ENCODE measurements at regions not wholly inside any gene's neighbourhood (a gene's known extent, or its start where the extent isn't known, plus 50 kb on each side); places are given as distances from the start of the nearest gene placed in this dataset.

- DNase-seq: no peak
These were observed 1030.9 kb downstream of the NAALADL2 start for GRCh38 chr3:175890066-175890465.

DNA sequence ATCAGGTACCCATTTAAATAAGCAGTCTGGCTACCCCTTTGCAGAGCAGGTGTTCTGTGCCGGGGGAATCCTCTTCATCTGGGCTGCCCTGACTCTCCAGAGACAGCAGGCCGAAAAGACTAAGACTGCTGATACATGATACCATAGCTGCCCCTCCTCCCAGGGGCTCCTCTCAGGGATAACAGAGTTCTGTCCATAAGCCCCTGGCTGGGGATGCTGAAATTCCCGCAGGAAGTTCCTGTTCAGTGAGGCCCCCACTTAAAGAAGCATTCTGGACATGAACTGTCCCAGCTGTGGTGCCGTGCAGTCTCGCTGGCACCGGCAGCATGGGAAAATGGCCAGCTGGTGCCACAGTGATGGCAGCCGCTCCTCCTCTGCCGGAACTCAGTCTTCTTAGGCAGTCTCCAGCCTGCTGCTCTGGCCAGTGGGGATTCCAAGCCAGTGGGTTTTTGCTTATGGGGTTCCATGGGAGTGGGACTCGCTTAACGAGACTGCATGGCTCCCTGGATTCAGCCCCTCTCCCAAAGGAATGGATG lies 1026.2 kb downstream of the NAALADL2 start:
- DNase-seq: no peak

DNA sequence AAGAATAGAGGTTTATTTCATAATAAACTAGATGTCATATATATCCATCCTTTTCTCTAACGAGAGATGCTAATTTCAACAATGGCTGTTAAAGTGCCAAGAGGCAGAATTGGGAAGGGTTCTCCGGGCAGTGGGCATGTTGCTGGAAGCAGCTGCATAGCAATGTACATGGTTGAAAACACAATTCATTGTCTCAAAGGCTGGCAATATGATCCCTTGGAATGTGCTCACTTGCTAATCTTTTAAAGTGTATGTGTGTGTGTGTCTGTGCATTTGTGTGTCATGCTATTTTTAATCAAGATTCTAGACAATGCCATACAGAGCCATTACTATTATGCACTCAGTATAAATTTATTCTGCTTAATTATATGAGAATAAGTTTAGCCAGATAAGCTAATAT lies 1020.3 kb downstream of the NAALADL2 start:
- DNase-seq: no peak

DNA sequence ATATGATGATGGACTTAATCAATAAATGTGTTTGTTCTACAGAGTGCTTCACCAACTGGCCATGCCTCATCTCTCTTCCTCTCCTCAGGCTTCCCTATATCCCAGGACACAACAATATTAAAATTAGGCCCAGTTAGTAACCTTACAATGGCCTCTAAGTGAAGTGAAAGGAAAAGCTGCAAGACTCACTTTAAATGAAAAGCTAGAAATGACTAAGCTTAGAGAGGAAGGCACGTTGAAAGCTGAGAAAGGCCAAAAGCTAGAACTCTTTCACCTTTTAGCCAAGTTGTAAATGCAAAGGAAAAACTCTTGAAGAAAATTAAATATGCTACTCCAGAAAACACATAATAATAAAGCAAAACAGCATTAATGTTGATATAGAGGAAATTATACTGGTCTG lies 1010.3 kb downstream of the NAALADL2 start:
- no peak for DNase-seq

DNA sequence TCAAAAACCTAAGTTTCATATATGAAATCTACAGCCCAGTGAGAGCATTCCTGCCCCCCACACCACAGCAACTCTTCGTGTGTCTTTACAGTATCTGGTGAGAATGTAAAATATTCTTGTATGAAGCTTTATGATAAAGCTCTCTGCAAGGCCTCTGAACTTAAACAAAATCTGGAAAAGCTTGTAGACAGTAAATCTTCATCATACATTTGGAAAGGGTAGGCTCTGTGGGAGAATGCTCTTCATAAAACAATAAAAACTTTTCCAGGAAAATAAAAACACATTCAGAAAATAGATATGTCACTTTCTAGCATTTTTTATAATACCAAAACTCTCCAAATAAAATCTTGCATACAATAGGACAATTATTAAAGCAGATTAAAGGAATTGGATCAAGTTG lies 1009.5 kb downstream of the NAALADL2 start:
- DNase-seq: no peak

DNA sequence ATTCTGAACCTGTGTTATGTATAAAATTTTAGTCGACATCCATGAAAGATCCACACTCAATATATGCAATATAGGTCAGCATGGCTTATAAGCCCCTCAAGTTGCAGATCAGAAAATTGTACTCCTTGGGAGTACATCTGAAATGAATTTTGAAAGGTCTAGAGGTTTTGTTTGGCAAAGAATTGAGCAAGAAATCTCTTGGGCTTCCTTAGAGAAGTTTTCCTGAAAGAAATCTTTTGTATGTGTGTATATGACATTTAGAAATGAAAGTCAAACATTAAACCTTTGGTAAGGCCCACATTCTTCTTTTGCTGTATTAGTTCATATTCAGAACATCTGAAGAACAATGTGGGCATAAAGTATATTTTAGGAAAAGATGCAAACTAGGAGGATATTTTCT lies 1006.6 kb downstream of the NAALADL2 start:
- DNase-seq: no peak

DNA sequence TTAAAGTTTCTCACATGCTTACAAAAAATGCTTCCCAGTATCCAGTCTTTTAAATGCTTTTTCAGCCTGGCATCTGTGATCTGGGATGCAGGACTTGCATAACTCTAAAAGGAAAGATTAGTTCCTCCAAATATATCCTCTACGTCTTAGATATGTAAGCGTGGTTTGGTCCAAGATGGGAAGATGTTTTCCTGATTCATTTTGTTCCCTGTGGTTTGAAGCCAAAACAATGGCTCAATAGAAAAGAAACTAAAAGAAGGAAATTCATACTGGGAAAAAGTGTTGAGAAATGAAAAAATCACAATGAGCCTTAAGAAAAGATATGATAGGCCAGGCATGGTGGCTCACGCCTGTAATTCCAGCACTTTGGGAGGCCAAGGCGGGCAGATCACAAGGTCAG lies 1002.8 kb downstream of the NAALADL2 start:
- no peak for DNase-seq
